HepG2 (cell line): ENCODE measurements at regions not wholly inside any gene's neighbourhood (a gene's known extent, or its start where the extent isn't known, plus 50 kb on each side); places are given as distances from the start of the nearest gene placed in this dataset.

Source experiments
- ATAC-seq: fragments of 200-7000 bp; cut with Tn5 transposase; 3 replicates; pipeline ENCODE4 v1.9.1; 2020; ENCODE audit warnings: mild to moderate bottlenecking, moderate library complexity
- BruUV-seq: library from RNA; stranded (reverse); fragments of 400-500 nt; replicated peaks from 2 replicates; lab custom pipeline; 2021; lab: Mats Ljungman, UMichigan
- CTCF ChIA-PET: fragments of 300-600 bp; formaldehyde crosslinking; extraction: SDS; loops from one replicate; lab custom pipeline; 2021; ENCODE audit warnings: low total read pairs, inconsistent platforms, low intra/inter-chr PET ratio; lab: Yijun Ruan, JAX
- POLR2A ChIA-PET: fragments of 350-600 bp; sonication (Branson Sonifier 250); formaldehyde crosslinking; loops from one replicate; lab custom pipeline; 2020; ENCODE audit warnings: antibody characterized with exemption, inconsistent platforms; lab: Yijun Ruan, JAX
- DNase-seq: peaks from one replicate; pipeline ENCODE4 v3.0.0-alpha.2; 2015; ENCODE audit warnings: low spot score
- FAIRE-seq: peaks from 3 replicates; lab custom pipeline; 2011; peaks lifted over from hg19 to GRCh38; lab: Jason Lieb, UNC
- H2AFZ ChIP-seq: one replicate; pipeline ENCODE4 v1.6.1; 2011; ENCODE audit warnings: low read length, inconsistent platforms
- H3K27ac ChIP-seq: fragments of 300-600 bp; 3 replicates; pipeline ENCODE4 v1.8.0; 2011; ENCODE audit warnings: mixed run types, mild to moderate bottlenecking, mixed read lengths, low read length, inconsistent platforms; ENCODE audit not compliant: insufficient read depth; ENCODE audit errors: extremely low read length
- H3K27me3 ChIP-seq, 2 experiments: fragments of 200-600 bp in 1 of 2; 2 replicates in 1 of 2; 3 replicates in 1 of 2; pipeline versions ENCODE4 v1.6.0 to v1.8.0; 2011; ENCODE audit warnings: low read length in 2 of 2, mild to moderate bottlenecking in 2 of 2, moderate library complexity in 2 of 2, inconsistent platforms in 1 of 2; ENCODE audit not compliant: insufficient read depth in 2 of 2, control insufficient read depth in 1 of 2
- H3K36me3 ChIP-seq, 2 experiments: fragments of 200-600 bp in 1 of 2; replicated peaks in 1 of 2; 2 replicates in 1 of 2; 3 replicates in 1 of 2; pipeline versions ENCODE4 v1.5.1 to v1.8.0; 2011; ENCODE audit warnings: low read length in 2 of 2, inconsistent platforms in 1 of 2; ENCODE audit not compliant: insufficient read depth in 2 of 2, control insufficient read depth in 1 of 2
- H3K4me1 ChIP-seq: 2 replicates; pipeline ENCODE4 v1.5.1; 2012; ENCODE audit warnings: low read length, inconsistent platforms; ENCODE audit not compliant: insufficient read depth
- H3K4me2 ChIP-seq: 2 replicates; pipeline ENCODE4 v1.6.0; 2011; ENCODE audit warnings: low read depth, low read length, inconsistent platforms
- H3K4me3 ChIP-seq, 3 experiments: fragments of 200-600 bp in 1 of 3; sonication (generic), shearing (Covaris generic) in 1 of 3; replicated peaks in 1 of 3; 2 replicates each; pipeline ENCODE4 v1.5.1; 2011 to 2016; ENCODE audit warnings: low read length in 3 of 3, inconsistent platforms in 2 of 3, low read depth in 2 of 3, mild to moderate bottlenecking in 2 of 3, control low read depth in 1 of 3, mixed read lengths in 1 of 3; ENCODE audit not compliant: insufficient read depth in 1 of 3
- H3K79me2 ChIP-seq: one replicate; pipeline ENCODE4 v1.6.1; 2011; ENCODE audit warnings: low read length, inconsistent platforms; ENCODE audit not compliant: insufficient read depth
- H3K9ac ChIP-seq: 2 replicates; pipeline ENCODE4 v1.6.0; 2011; ENCODE audit warnings: mild to moderate bottlenecking, low read depth, low read length, inconsistent platforms; ENCODE audit not compliant: insufficient read depth
- H3K9me3 ChIP-seq: 2 replicates; pipeline ENCODE4 v1.5.1; 2012; ENCODE audit warnings: mild to moderate bottlenecking, low read length
- H4K20me1 ChIP-seq: 2 replicates; pipeline ENCODE4 v1.6.0; 2011; ENCODE audit warnings: inconsistent platforms, mild to moderate bottlenecking, low read length, moderate library complexity; ENCODE audit not compliant: insufficient read depth
- ELF1 ChIP-seq: sonication (generic); formaldehyde crosslinking; IDR thresholded peaks from 2 replicates; pipeline ENCODE4 v1.4.0; 2020; ENCODE audit warnings: missing genetic modification reagents
- ESRRA ChIP-seq: sonication (generic); formaldehyde crosslinking; IDR thresholded peaks from 2 replicates; pipeline ENCODE4 v1.5.1; 2020; ENCODE audit warnings: mild to moderate bottlenecking, low read depth, missing genetic modification reagents
- KLF9 ChIP-seq: IDR thresholded peaks from 2 replicates; pipeline ENCODE4 v1.6.1; 2016; ENCODE audit warnings: low read depth
- NBN ChIP-seq: fragments of 450-650 bp; conservative IDR thresholded peaks from 2 replicates; pipeline ENCODE4 v1.6.1; 2017
- STAG1 ChIP-seq: sonication (generic); formaldehyde crosslinking; IDR thresholded peaks from 2 replicates; pipeline ENCODE4 v1.4.0; 2020; ENCODE audit warnings: missing genetic modification reagents
- TP53 ChIP-seq: sonication (generic); formaldehyde crosslinking; conservative IDR thresholded peaks from 2 replicates; pipeline ENCODE4 v1.4.0; 2020; ENCODE audit warnings: missing genetic modification reagents
- ZBTB26 ChIP-seq: IDR thresholded peaks from 2 replicates; pipeline ENCODE4 v1.6.1; 2016; ENCODE audit warnings: missing compliant biosample characterization, missing genetic modification reagents, borderline replicate concordance
- ZNF143 ChIP-seq: sonication (generic); formaldehyde crosslinking; IDR thresholded peaks from 2 replicates; pipeline ENCODE4 v1.4.0; 2020; ENCODE audit warnings: missing genetic modification reagents
- ZNF180 ChIP-seq: sonication (generic); formaldehyde crosslinking; IDR thresholded peaks from 2 replicates; pipeline ENCODE4 v1.4.0; 2020; ENCODE audit warnings: low read depth, missing genetic modification reagents, borderline replicate concordance
- WGBS: methylation state at CpG from one replicate; pipeline ENCODE4 v1.1.6; 2017; ENCODE audit warnings: low lambda C conversion rate; 5-methylcytosine and 5-hydroxymethylcytosine counted together
- in situ Hi-C: cut with HindIII; loops from 2 replicates; pipeline ENCODE4 v1.10.0; 2017; ENCODE audit warnings: low pct_unique_long_range_greater_than_20kb; ENCODE audit not compliant: extremely low pct_ligation_motif_present
- intact Hi-C: fragments of 100-400 bp; cut with micrococcal nuclease; formaldehyde crosslinking; loops from one replicate; pipeline ENCODE4 v1.10.0; 2022; ENCODE audit not compliant: unreplicated experiment
- TF ChIP-seq, protein P1 (sequence below), 2 experiments: sonication (generic) in 1 of 2; formaldehyde crosslinking in 1 of 2; IDR thresholded peaks; 2 replicates each; pipeline versions ENCODE4 v1.4.0 to v1.6.1; 2018 to 2020; ENCODE audit warnings: missing genetic modification reagents in 2 of 2, borderline replicate concordance in 1 of 2, low read depth in 1 of 2, mild to moderate bottlenecking in 1 of 2, missing biosample characterization in 1 of 2
- TF ChIP-seq, protein P2 (sequence below): sonication (generic); formaldehyde crosslinking; IDR thresholded peaks from 2 replicates; pipeline ENCODE4 v1.4.0; 2020; ENCODE audit warnings: mild to moderate bottlenecking, missing genetic modification reagents

GRCh38 chr15:66873856-66874255 lies 171.8 kb downstream of the SMAD6 start:
- in situ Hi-C loops (no loop called here), intact Hi-C loops (no loop called here)
- Histone ChIP-seq H3K27me3 (peaks cover 0 to 9% of the 10 kb centered on the region in 2 experiments; a peak in 3 of 5 replicates), H3K4me1 (no peaks in the 10 kb centered on the region), H3K4me2 (no peak overlapping the region), H3K4me3 (no peak overlapping the region), H3K79me2 (no peaks in the 10 kb centered on the region), H3K27ac (no peak overlapping the region), H2AFZ (no peak overlapping the region), H3K36me3 (no peaks in the 10 kb centered on the region), H3K9ac (no peak overlapping the region), H3K9me3 (no peaks in the 10 kb centered on the region), H4K20me1 (no peaks in the 10 kb centered on the region)
- FAIRE-seq (no peak), DNase-seq (no peak), ATAC-seq (no peak)
- ChIA-PET POLR2A (no interaction called here), CTCF (no interaction called here)
- no TSS peak for BruUV-seq
- WGBS, result 50% methylated on average over 4 of the region's 6 CpGs
- TF ChIP-seq KLF9 (CRISPR knock-in tag) (no peak), ZNF143 (CRISPR knock-in tag) (no peak), ELF1 (no peak), NBN (no peak), ZBTB26 (CRISPR knock-in tag) (no peak), STAG1 (CRISPR knock-in tag) (no peak), ESRRA (CRISPR knock-in tag) (no peak), TP53 (no peak), ZNF180 (no peak)
- TF ChIP-seq, protein P1, sequence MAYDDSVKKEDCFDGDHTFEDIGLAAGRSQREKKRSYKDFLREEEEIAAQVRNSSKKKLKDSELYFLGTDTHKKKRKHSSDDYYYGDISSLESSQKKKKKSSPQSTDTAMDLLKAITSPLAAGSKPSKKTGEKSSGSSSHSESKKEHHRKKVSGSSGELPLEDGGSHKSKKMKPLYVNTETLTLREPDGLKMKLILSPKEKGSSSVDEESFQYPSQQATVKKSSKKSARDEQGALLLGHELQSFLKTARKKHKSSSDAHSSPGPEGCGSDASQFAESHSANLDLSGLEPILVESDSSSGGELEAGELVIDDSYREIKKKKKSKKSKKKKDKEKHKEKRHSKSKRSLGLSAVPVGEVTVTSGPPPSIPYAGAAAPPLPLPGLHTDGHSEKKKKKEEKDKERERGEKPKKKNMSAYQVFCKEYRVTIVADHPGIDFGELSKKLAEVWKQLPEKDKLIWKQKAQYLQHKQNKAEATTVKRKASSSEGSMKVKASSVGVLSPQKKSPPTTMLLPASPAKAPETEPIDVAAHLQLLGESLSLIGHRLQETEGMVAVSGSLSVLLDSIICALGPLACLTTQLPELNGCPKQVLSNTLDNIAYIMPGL (CRISPR knock-in tag; IDR thresholded peaks at IDR 0.05; ENCODE audit: borderline replicate concordance in 1 of 2, low read depth in 1 of 2), result no peak
- TF ChIP-seq, protein P2, sequence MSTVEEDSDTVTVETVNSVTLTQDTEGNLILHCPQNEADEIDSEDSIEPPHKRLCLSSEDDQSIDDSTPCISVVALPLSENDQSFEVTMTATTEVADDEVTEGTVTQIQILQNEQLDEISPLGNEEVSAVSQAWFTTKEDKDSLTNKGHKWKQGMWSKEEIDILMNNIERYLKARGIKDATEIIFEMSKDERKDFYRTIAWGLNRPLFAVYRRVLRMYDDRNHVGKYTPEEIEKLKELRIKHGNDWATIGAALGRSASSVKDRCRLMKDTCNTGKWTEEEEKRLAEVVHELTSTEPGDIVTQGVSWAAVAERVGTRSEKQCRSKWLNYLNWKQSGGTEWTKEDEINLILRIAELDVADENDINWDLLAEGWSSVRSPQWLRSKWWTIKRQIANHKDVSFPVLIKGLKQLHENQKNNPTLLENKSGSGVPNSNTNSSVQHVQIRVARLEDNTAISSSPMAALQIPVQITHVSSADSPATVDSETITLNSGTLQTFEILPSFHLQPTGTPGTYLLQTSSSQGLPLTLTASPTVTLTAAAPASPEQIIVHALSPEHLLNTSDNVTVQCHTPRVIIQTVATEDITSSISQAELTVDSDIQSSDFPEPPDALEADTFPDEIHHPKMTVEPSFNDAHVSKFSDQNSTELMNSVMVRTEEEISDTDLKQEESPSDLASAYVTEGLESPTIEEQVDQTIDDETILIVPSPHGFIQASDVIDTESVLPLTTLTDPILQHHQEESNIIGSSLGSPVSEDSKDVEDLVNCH (CRISPR knock-in tag), result no peak
